ENCODE measurements at regions not wholly inside any gene's neighbourhood (a gene's known extent, or its start where the extent isn't known, plus 50 kb on each side); places are given as distances from the start of the nearest gene placed in this dataset.

GRCh38 chr10:118423800-118424442 is 81.8 kb upstream of the FAM204A start:
- ChIA-PET CTCF (ENCODE audit: low intra/inter-chr PET ratio, low total read pairs) (interaction anchor here (1.1 to 1.3 kb wide), 3 partner anchors 115 to 927 kb away, joined by 4 to 5 read pairs (median 5); no protein-coding TSS in a partner anchor), POLR2A (no interaction called here)
- 1% methylated on average over 15 of the region's 15 CpGs for WGBS (ENCODE audit: low lambda C conversion rate)
- no peak overlapping the region for H3K9ac ChIP-seq (ENCODE audit: insufficient read depth, low read depth, low read length)
- H2AFZ ChIP-seq (ENCODE audit: low read length): no peak overlapping the region
- H4K20me1 ChIP-seq (ENCODE audit: insufficient read depth, low read length): no peaks in the 10 kb centered on the region
- H3K79me2 ChIP-seq (ENCODE audit: insufficient read depth, low read length): no peaks in the 10 kb centered on the region
- FAIRE-seq (peak; percentile 74), DNase-seq (ENCODE audit: low spot score) (peak; percentile 89), ATAC-seq (peak; percentile 100)
- H3K36me3 ChIP-seq (replicated peaks in 1 of 2; ENCODE audit: control insufficient read depth in 1 of 2, insufficient read depth in 2 of 2, low read length in 2 of 2): no peaks in the 10 kb centered on the region
- no TSS peak for BruUV-seq (replicated peaks)
- H3K4me2 ChIP-seq (ENCODE audit: low read depth, low read length): no peak overlapping the region
- in situ Hi-C loops (cut with HindIII; ENCODE audit: extremely low pct_ligation_motif_present, low pct_unique_long_range_greater_than_20kb): no loop called here
- intact Hi-C loops (cut with micrococcal nuclease; ENCODE audit: unreplicated experiment): loop anchor here (2.0 to 10.0 kb wide), 3 partner anchors 115 to 927 kb away; no protein-coding TSS in a partner anchor
- H3K27me3 ChIP-seq (ENCODE audit: control insufficient read depth in 1 of 2, insufficient read depth in 2 of 2, low read length in 2 of 2): peaks cover 0 to 5% of the 10 kb centered on the region in 2 experiments; a peak in 1 of 5 replicates
- no peak overlapping the region for H3K4me3 ChIP-seq (replicated peaks in 1 of 3; ENCODE audit: insufficient read depth in 1 of 3, low read depth in 2 of 3, low read length in 3 of 3)
- H3K4me1 ChIP-seq (ENCODE audit: insufficient read depth, low read length): no peaks in the 10 kb centered on the region
- H3K27ac ChIP-seq (ENCODE audit: extremely low read length, insufficient read depth, low read length): no peak overlapping the region
- H3K9me3 ChIP-seq (ENCODE audit: low read length): no peaks in the 10 kb centered on the region
- TF ChIP-seq HMGXB4 (CRISPR knock-in tag; IDR thresholded peaks at IDR 0.05; ENCODE audit: borderline replicate concordance in 1 of 2, low read depth in 1 of 2): peak; percentile 23 to 30; a peak in 1 of 4 replicates
- TF ChIP-seq REPIN1 (CRISPR knock-in tag; IDR thresholded peaks at IDR 0.05; ENCODE audit: borderline replicate concordance, low read depth): peak; percentile 32; the same call in 1 of the 2 replicates
- no peak for TF ChIP-seq ZMAT5 (CRISPR knock-in tag; IDR thresholded peaks at IDR 0.05; ENCODE audit: borderline replicate concordance, low read depth)
- TF ChIP-seq CREM (IDR thresholded peaks at IDR 0.05): 0 out of 2 replicates have a peak, but pooled peaks have one; percentile 15
- TF ChIP-seq CREM (CRISPR knock-in tag; IDR thresholded peaks at IDR 0.05): no peak
- peak; percentile 47; the same call in 1 of the 2 replicates for TF ChIP-seq ZMYM4 (CRISPR knock-in tag; IDR thresholded peaks at IDR 0.05)
- TF ChIP-seq ZNF10 (CRISPR knock-in tag; IDR thresholded peaks at IDR 0.05; ENCODE audit: borderline replicate concordance, low read depth): no peak
- peak; percentile 55; the same call in 1 of the 2 replicates for TF ChIP-seq CBX5 (CRISPR knock-in tag; IDR thresholded peaks at IDR 0.05; ENCODE audit: borderline replicate concordance)
- TF ChIP-seq THAP11 (CRISPR knock-in tag; IDR thresholded peaks at IDR 0.05): 0 out of 2 replicates have a peak, but pooled peaks have one; percentile 28
- peak; percentile 70 for TF ChIP-seq RAD21 (CRISPR knock-in tag; IDR thresholded peaks at IDR 0.05)
- TF ChIP-seq FOSL2 (CRISPR knock-in tag; IDR thresholded peaks at IDR 0.05): peak; percentile 27; the same call in 1 of the 2 replicates
- no peak for TF ChIP-seq HNF4G (IDR thresholded peaks at IDR 0.05; ENCODE audit: borderline replicate concordance, low read depth, low read length)
- TF ChIP-seq HNF4G (CRISPR knock-in tag; IDR thresholded peaks at IDR 0.05; ENCODE audit: borderline replicate concordance, low read depth): no peak
- peak; percentile 90 for TF ChIP-seq ZBTB42 (CRISPR knock-in tag; IDR thresholded peaks at IDR 0.05)
- TF ChIP-seq CEBPB (IDR thresholded peaks at IDR 0.05; ENCODE audit: borderline replicate concordance, low read depth, low read length): peak; percentile 95
- TF ChIP-seq SAP130 (CRISPR knock-in tag; IDR thresholded peaks at IDR 0.05; ENCODE audit: low read depth): 0 out of 2 replicates have a peak, but pooled peaks have one; percentile 12
- no peak for TF ChIP-seq ZNF446 (CRISPR knock-in tag; IDR thresholded peaks at IDR 0.05)
- TF ChIP-seq CEBPG (CRISPR knock-in tag; IDR thresholded peaks at IDR 0.05): peak; percentile 90
- TF ChIP-seq HMGXB3 (CRISPR knock-in tag; IDR thresholded peaks at IDR 0.05; ENCODE audit: borderline replicate concordance): 0 out of 2 replicates have a peak, but pooled peaks have one; percentile 53
